HG02943 (cell line): ENCODE measurements at regions not wholly inside any gene's neighbourhood (a gene's known extent, or its start where the extent isn't known, plus 50 kb on each side); places are given as distances from the start of the nearest gene placed in this dataset.
"Not testable (repeated sequence)": the region's sequence is repeated elsewhere in the genome, so short reads cannot be mapped to it uniquely, and the experiment has no call there.

Source experiments
- ATAC-seq: cut with Tn5 transposase; IDR thresholded peaks from one replicate; pipeline ENCODE4 v1.9.1; 2021; ENCODE audit warnings: mild to moderate bottlenecking, low read depth, moderate library complexity; ENCODE audit not compliant: unreplicated experiment

DNA sequence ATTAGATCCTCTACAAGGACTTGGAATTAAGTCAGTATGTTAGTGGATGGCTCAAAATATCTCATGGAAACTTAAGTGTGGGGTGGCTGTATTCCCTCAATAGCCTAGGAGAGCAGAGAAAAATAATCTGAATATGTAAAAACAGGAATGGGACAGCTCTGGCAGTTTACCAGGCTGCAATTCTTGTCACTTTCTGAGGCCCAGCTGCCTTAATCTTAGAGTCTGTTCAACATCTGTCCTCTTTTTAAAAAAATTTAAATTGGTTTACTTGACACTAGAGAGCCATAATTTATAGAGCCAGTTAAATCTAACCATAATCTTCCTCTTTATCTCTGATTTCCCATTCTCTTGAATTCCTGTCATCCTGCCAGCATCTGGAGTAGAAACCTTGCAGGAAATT is 109.2 kb upstream of the CXCL13 start:
- no peak for ATAC-seq

DNA sequence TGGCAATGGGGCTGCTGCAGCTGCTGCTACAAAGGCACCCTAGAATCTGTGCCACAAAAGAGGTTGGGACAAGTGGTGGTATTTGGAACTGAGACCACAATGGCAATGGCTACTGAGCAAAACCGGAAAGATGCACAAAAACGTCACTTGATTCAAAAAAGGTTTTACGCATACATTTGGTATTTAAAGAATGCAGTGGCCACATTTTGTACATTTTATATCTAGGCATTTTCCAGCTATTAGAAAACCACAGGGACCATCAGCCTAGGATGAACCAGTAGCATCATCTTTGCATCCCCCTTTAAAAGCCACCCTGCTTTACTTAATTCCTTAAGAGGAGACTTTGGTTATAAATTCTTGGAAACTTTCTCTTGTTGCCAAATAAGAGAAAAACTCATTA is 104.8 kb upstream of the CXCL13 start:
- ATAC-seq, result no peak

- no peak for ATAC-seq
Observed at GRCh38 chr4:77501240-77501639, 104.4 kb upstream of the CXCL13 start.

- no peak for ATAC-seq
Observed at GRCh38 chr4:77501851-77502250, 103.8 kb upstream of the CXCL13 start.

GRCh38 chr4:77504407-77504806 is 101.2 kb upstream of the CXCL13 start:
- ATAC-seq, result no peak

- ATAC-seq, result no peak
Observed at GRCh38 chr4:77505275-77505957, 100.2 kb upstream of the CXCL13 start.

DNA sequence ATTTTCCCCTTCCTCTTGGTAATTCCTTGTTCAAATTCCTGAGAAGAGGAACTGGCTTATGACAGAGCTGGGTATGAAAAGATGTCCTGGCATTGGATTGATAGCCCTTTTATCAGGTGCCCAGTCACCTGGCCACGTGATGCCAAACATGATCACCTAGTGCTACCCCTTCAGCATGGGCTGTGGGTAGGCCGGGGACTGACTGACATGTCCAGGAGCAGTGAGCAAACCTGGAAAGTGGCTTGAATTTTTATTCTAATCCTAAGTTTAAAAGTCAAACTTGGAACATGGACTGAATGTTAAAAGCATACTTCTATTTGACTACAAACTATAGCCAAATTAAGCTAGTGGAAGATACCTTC is 99.7 kb upstream of the CXCL13 start:
- no peak for ATAC-seq

- ATAC-seq, result no peak
Observed at GRCh38 chr4:77510367-77510766, 95.3 kb upstream of the CXCL13 start.

DNA sequence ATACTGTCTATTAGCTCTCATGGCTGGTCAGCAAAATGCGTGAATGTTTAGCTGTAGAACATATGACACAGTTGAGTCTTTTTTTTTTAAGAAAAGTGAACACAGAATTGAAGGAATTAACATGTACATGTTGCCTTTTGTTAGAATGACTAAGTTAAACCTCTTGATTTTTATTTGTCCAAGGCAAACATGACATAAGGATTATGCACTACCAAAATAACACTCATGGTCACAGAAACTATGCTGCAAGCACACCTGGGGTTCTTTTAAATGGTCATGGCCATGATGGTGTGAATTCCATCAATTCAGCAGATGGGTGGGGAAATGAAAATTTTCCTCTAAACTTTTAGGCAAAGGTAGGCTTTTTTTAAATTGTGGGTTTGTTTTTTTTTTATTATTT is 80.1 kb upstream of the CXCL13 start:
- no peak for ATAC-seq

GRCh38 chr4:77527900-77528299 is 77.7 kb upstream of the CXCL13 start:
- ATAC-seq, result not testable (repeated sequence)

DNA sequence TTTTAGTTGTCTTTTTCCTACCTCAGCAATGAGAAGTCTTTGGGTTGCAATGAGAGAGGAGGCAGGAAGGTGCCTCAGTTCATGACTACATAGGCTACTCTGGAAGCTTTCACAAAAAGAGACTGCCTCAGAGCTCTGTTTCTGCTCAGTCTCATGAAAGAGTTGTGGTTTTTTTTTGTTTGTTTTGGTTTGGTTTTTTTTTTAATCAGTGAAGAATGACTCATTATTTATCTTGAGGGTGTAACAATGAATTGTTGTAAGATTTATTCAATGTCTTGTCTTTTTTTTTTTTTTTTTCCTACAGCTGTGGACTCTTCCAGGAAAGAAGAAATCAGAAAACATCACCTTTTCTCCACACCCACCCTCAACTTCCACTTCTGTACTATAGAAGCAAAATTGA is 67.5 kb upstream of the CXCL13 start:
- ATAC-seq, result no peak

GRCh38 chr4:77538574-77539157 is 67.0 kb upstream of the CXCL13 start:
- no peak for ATAC-seq
